ENCODE measurements at regions not wholly inside any gene's neighbourhood (a gene's known extent, or its start where the extent isn't known, plus 50 kb on each side); places are given as distances from the start of the nearest gene placed in this dataset.

GRCh38 chr10:80894311-80894791, 356.6 kb downstream of the SH2D4B start:
- TF ChIP-seq POLR2AphosphoS5 (IDR thresholded peaks at IDR 0.05; ENCODE audit: low read depth) (no peak), SPI1 (IDR thresholded peaks at IDR 0.05; ENCODE audit: borderline replicate concordance, low read depth) (no peak), CTCF (IDR thresholded peaks at IDR 0.05; ENCODE audit: insufficient read depth, low read length) (no peak), GABPA (IDR thresholded peaks at IDR 0.05; ENCODE audit: low read depth) (no peak), REST (IDR thresholded peaks at IDR 0.05; ENCODE audit: insufficient replicate concordance, low read depth) (no peak)

GRCh38 chr10:80894797-80895467, 357.2 kb downstream of the SH2D4B start:
- no peak for DNase-seq (ENCODE audit: low read depth in 1 of 2, low spot score in 1 of 2)
- H3K4me3 ChIP-seq (replicated peaks; ENCODE audit: insufficient read depth, low read length) = no peak overlapping the region
- TF ChIP-seq SPI1 (IDR thresholded peaks at IDR 0.05; ENCODE audit: borderline replicate concordance, low read depth) = no peak
- no peak for TF ChIP-seq CTCF (IDR thresholded peaks at IDR 0.05; ENCODE audit: insufficient read depth, low read length)
- no peak for TF ChIP-seq GABPA (IDR thresholded peaks at IDR 0.05; ENCODE audit: low read depth)
- TF ChIP-seq REST (IDR thresholded peaks at IDR 0.05; ENCODE audit: insufficient replicate concordance, low read depth) = no peak
- no peak for TF ChIP-seq POLR2AphosphoS5 (IDR thresholded peaks at IDR 0.05; ENCODE audit: low read depth)
- no peaks in the 10 kb centered on the region for H3K27me3 ChIP-seq (ENCODE audit: insufficient read depth, poor library complexity, severe bottlenecking)
- no peak overlapping the region for H3K27ac ChIP-seq (replicated peaks)

More at GRCh38 chr10:80894311-80894791, 356.6 kb downstream of the SH2D4B start:
- no peak overlapping the region for H3K4me3 ChIP-seq (replicated peaks; ENCODE audit: insufficient read depth, low read length)
- H3K27me3 ChIP-seq (ENCODE audit: insufficient read depth, poor library complexity, severe bottlenecking) = no peaks in the 10 kb centered on the region
- no peak for DNase-seq (ENCODE audit: low read depth in 1 of 2, low spot score in 1 of 2)
- H3K27ac ChIP-seq (replicated peaks) = no peak overlapping the region

GRCh38 chr10:80896076-80896475, 358.4 kb downstream of the SH2D4B start:
- no peak for DNase-seq (ENCODE audit: low read depth in 1 of 2, low spot score in 1 of 2)
- no peaks in the 10 kb centered on the region for H3K27me3 ChIP-seq (ENCODE audit: insufficient read depth, poor library complexity, severe bottlenecking)
- no peak overlapping the region for H3K27ac ChIP-seq (replicated peaks)
- no peak for TF ChIP-seq CTCF (IDR thresholded peaks at IDR 0.05; ENCODE audit: insufficient read depth, low read length)
- no peak for TF ChIP-seq GABPA (IDR thresholded peaks at IDR 0.05; ENCODE audit: low read depth)
- no peak for TF ChIP-seq REST (IDR thresholded peaks at IDR 0.05; ENCODE audit: insufficient replicate concordance, low read depth)
- no peak for TF ChIP-seq POLR2AphosphoS5 (IDR thresholded peaks at IDR 0.05; ENCODE audit: low read depth)
- no peak overlapping the region for H3K4me3 ChIP-seq (replicated peaks; ENCODE audit: insufficient read depth, low read length)

All from HL-60 (cell line).